Cardiac septum (tissue), 1 donor: ENCODE measurements at regions not wholly inside any gene's neighbourhood (a gene's known extent, or its start where the extent isn't known, plus 50 kb on each side); places are given as distances from the start of the nearest gene placed in this dataset.
A peak's percentile ranks its signal among the peaks of the same experiment; 100 is the strongest.

Source experiments
- DNase-seq: peaks from one replicate; pipeline ENCODE4 v3.0.0-alpha.2; 2020; ENCODE audit warnings: low spot score
- intact Hi-C: fragments of 100-400 bp; cut with DNase I; formaldehyde crosslinking; loops from one replicate; pipeline ENCODE4 v1.14.0; 2022
- donor health status: DM: no; HTN: no; CAD: no.

- intact Hi-C loops: no loop called here
- DNase-seq: no peak
These were observed 200.0 kb downstream of the AUH start for GRCh38 chr9:91161465-91162300.

GRCh38 chr9:91162311-91162710 lies 199.4 kb downstream of the AUH start:
- intact Hi-C loops: no loop called here
- no peak for DNase-seq

GRCh38 chr9:91162784-91163443 lies 198.8 kb downstream of the AUH start:
- intact Hi-C loops: no loop called here
- peak; percentile 85 for DNase-seq

- intact Hi-C loops: no loop called here
- DNase-seq: no peak
These were observed 198.3 kb downstream of the AUH start for GRCh38 chr9:91163444-91163772.

GRCh38 chr9:91163773-91164471 lies 197.8 kb downstream of the AUH start:
- intact Hi-C loops: no loop called here

More at GRCh38 chr9:91163773-91164471, 197.8 kb downstream of the AUH start:
- no peak for DNase-seq
